GM18499 (cell line): ENCODE measurements at regions not wholly inside any gene's neighbourhood (a gene's known extent, or its start where the extent isn't known, plus 50 kb on each side); places are given as distances from the start of the nearest gene placed in this dataset.

Source experiments
- ATAC-seq: cut with Tn5 transposase; IDR thresholded peaks from one replicate; pipeline ENCODE4 v1.9.1; 2021; ENCODE audit warnings: moderate number of reproducible peaks; ENCODE audit not compliant: insufficient read depth, unreplicated experiment

DNA sequence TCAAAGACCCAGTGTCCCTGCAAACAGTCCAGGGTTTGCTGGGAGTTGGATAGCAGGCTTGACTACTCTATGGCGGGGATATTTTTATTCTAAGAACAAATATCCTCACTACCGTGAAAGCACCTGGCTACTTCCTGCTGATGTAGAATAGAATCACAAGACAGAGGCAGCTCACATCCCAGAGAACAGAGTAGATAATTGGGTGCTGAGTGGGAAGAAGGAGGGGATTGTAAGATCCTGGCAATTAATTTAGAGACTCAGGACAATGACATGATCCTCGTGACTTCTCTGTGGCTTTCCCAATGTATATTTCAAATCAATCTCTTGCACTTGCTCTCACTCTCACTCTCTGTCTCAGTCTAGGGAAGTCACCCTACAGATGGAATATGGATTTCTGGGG is 341.9 kb upstream of the DCC start:
- ATAC-seq: no peak

DNA sequence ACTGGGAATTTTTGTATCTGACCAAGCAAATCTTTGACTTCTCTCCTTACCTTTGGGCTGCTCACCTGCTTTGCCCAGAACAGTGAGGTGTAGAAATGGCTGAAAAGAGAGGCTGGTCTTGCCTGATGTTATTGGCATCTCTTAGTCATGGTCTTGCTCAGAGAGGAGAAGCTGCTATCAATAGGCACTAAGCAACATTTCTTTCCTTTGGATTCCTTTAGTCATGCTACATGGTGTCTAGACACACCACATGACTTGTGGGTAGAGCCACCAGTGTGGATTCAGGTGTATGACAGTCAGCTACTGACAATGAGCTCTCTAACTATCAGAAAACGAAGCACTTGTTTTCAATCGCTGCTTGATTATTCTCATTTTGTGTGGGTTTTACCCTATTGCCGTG is 341.3 kb upstream of the DCC start:
- ATAC-seq: no peak

- ATAC-seq: no peak
These were observed 340.6 kb upstream of the DCC start for GRCh38 chr18:51999351-51999750.

GRCh38 chr18:52000435-52000834 is 339.6 kb upstream of the DCC start:
- ATAC-seq: no peak

DNA sequence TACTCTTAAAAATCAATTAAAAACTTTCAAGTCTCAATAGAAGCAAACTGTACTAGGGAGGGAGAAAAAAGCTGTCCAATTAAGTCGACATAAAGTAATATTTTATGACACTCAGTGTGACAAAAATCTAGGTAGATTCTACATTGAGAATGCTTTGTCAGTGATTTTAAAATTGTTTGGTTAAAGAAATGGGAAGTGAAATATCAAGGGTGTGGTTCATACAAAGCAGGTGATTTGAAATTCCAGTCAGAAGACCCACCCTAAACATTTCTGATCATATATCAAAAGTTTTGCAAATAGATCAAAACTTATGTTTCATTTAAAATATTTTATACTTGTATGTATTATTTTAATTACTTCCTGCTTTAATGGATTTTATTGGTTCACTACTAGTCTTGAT is 338.9 kb upstream of the DCC start:
- no peak for ATAC-seq

GRCh38 chr18:52002600-52002999 is 337.4 kb upstream of the DCC start:
- no peak for ATAC-seq

GRCh38 chr18:52007105-52007504 is 332.9 kb upstream of the DCC start:
- ATAC-seq: no peak

DNA sequence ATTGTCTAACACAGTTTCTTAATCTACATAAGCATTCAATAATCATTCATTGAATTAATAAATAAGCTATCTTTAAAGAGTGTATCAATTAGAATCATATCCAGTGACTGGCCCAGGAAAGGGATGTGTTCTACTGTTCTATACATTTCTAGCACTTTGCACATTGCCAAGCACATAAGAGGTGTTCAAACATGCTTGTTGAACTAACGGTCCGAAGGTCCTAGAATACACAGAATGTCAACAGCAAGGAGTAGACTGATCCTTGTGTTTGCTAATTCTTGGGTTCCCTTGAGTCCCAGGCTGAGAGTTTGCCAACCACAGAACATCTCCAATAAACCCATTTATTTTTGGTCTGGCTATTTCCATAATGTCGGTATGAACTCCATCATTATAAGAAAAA is 331.7 kb upstream of the DCC start:
- ATAC-seq: no peak

GRCh38 chr18:52008736-52009135 is 331.3 kb upstream of the DCC start:
- ATAC-seq: no peak

DNA sequence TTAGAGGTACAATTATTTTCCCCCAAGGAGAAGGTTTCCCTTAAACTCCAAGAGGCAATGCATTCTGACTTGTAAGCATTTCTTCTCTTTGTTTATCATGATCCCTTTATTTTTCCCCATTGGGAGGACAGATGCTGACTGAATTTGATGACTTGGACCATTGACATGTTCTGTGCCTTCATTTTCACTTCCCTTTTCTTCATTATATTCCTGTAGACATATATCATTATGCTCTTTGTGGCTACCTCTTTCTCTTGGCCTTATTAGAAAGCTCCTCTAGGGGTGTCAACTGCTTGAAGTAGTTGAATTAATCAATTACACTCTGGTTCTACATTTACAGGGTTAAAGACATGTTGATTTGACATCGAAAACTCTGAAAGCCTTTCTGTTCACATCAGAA is 330.0 kb upstream of the DCC start:
- ATAC-seq: no peak

DNA sequence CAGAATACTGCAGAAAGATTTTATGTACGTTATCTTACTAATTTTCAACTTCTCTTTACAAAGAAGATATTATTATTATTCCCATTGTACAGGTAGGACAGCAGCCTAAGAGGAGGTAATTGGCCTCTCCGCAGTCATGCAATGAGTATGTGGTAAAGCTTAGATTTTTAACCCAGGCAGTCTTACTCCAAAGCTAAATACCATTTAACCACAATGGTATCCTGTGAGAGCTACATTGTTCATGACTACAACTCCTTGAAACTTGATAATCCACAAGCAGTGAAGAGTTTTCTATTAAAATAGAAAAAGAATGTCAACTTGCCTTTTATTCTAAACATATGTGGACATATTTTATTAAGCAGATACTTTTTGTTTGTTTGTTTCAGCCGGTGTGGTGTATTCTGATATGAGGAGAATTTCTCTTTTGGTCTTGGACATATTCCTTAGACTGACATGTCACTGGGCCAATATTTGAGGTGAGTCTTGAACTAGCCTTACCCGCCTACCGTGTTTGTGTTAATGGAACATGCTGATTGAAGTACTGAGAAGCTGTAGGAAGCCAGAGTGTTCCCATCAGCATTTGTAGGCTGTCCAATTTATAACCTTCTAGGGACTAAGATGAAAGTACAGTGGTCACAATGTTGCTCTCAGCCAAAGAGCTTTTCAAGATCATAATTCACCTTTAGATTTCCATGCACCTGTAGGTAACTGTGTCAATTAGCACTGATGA is 293.9 kb upstream of the DCC start:
- ATAC-seq: no peak

DNA sequence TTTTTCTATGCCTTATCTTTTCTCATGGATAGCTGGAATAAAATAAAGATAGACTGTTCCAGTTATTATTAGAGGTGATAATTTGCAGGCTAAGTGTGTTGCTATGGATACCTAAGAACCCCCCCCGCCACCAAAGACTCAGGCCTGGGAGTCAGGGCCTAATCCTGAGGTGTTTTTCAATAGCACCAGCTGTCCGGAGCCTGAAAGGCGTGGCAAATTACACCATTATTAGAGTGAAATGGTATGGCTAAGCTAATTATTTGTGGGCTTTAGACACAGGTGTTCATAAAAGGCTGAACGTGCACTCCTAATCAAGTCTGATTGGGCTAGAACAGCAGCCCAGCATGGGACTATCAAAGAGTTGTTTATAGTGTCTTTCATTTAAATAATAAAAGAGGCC is 293.2 kb upstream of the DCC start:
- no peak for ATAC-seq

DNA sequence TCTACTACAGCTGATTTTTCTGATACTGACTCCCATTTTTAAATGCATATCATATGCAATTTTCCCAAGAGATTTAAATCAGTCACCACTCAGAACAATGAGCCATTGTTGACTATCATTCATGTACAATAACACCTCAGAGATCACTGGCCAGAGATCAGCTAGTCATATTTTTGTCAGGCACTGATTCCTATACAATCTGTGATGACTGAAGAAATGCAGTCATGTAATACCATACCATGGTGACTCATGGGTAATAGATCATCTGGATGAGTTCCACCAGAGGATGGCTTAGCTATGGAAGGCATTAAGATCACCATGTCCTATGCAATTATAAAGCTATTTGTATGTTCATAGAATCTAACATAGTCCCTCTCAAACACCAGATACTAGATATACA is 285.7 kb upstream of the DCC start:
- ATAC-seq: no peak

DNA sequence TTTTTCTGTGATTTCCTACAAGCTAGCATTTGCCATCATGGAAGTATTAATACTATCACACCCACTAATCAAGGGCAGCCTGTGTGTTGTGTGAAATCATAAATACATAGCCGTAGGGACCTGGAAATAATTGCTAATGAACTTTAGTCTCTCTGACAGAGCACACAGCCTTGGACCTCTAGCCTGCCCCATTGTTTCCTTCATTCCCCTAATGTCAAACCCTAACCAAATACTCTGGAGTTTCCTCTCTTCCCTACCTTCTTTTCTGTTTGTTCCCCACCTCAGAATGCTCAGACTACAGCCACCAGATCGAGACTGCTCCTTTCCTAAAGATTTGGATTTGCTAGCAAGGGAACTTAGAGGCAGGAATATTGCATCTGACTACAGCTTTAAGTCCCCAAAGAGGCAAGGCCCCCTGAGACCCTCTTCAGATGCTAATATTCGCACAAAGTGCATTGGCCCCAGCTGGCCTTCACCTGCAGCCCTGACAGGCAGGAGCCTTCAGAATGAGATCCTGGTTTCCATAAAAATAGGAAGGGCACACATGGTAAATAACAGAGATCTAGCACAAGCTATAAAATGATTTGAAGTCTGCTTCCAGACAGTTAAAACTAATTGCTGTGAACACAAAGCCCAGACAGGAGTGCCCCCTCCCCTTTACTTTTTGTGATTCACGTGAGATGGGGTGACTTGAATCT is 279.2 kb upstream of the DCC start:
- ATAC-seq: no peak

- no peak for ATAC-seq
These were observed 276.1 kb upstream of the DCC start for GRCh38 chr18:52063923-52064322.

GRCh38 chr18:52069201-52069600 is 270.8 kb upstream of the DCC start:
- no peak for ATAC-seq

DNA sequence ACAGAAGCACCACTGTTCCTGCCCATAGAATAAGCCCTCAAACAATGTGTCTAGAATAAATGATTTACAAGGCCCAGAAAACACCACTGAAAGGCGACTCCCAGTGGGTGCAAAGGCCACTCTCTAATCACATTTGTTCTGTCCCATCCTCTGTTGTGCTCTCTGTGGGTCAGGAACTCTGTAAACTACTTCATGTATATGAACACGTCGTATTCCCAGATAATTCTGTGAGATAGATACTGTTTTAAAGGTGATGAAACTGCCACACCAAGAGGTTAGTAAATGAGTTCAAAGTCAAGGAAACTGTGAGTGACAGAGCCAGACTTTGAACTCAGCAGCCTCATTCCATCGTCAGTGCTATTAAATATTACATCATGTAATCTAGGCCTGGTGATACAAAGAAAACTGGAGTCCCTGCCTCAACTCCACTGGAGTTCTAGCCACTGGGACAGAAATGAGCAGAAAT is 269.7 kb upstream of the DCC start:
- ATAC-seq: no peak

DNA sequence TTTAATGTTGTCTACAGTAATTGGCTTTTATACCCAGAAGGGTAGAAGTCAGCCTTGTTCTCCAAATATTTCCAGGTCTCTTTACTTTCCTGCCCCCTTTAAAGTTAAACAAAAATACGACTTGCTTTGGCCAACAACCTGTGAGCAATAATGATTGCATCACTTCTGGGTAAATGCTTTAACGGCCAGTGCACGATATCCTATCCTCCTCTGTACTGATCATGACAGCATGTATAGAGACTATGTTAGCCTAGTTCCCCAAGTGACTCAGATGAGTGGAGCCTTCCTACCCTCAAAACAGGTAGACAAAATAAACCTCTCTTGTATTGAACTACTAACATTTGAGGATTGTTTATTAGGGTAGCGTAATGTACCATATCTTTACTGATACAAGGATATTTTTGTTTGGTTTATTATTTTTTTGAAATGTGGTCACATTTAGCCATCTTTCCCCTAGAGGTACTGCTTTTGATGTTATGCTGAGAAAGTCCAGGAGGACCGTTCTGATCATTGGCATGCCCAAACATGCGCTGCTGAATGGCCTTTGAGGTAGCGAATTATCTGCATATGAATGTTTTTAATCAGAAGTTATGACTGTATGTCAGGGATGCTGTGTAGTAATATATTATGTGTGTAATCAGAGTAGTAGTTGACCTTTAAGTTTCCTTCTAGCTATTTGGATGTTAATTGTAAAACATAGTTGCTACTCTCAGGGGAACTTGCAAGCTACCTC is 262.6 kb upstream of the DCC start:
- no peak for ATAC-seq

DNA sequence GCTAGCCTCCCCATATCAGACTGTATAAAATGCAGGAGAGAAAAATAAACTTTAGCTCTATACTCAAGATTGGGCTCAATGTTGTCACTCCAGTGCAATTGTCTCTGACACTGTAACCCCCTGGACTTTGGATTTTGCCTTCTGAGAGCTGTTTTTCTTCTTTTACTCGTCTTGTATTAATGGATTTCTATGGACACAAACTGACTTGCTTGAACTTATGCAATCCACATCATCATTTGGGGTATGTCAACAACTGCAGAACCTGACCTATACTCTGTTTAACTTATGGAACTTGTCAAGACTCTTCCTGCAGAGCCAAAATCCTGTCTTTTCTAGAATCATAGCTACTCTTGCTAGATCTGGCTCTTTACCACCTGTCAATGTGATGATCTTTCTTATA is 257.8 kb upstream of the DCC start:
- no peak for ATAC-seq

GRCh38 chr18:52087140-52087539 is 252.9 kb upstream of the DCC start:
- ATAC-seq: no peak

GRCh38 chr18:52090005-52090404 is 250.0 kb upstream of the DCC start:
- no peak for ATAC-seq
